Kidney (tissue), 13 donors: ENCODE measurements at regions not wholly inside any gene's neighbourhood (a gene's known extent, or its start where the extent isn't known, plus 50 kb on each side); places are given as distances from the start of the nearest gene placed in this dataset.

Source experiments
- DNase-seq, 5 donors: peaks; one replicate each; pipeline ENCODE4 v3.0.0-alpha.2; 2013 to 2020
- FAIRE-seq: peaks from 2 replicates; lab custom pipeline; 2012; peaks lifted over from hg19 to GRCh38; lab: Jason Lieb, UNC
- H3K27ac ChIP-seq, 2 donors: one replicate each; pipeline ENCODE4 v1.7.0; 2013; ENCODE audit warnings: low read depth in 2 of 2, low read length in 2 of 2, inconsistent platforms in 1 of 2
- H3K27me3 ChIP-seq: one replicate; pipeline ENCODE4 v1.7.1; 2013; ENCODE audit warnings: low read length, inconsistent platforms; ENCODE audit not compliant: control insufficient read depth, insufficient read depth
- H3K36me3 ChIP-seq, 3 donors: one replicate each; pipeline versions ENCODE4 v1.7.0 to v1.7.1; 2013; ENCODE audit warnings: low read length in 3 of 3, control low read depth in 1 of 3, inconsistent platforms in 1 of 3; ENCODE audit not compliant: insufficient read depth in 3 of 3, control insufficient read depth in 2 of 3
- H3K4me1 ChIP-seq, 3 donors: one replicate each; pipeline versions ENCODE4 v1.7.0 to v1.7.1; 2013; ENCODE audit warnings: low read length in 3 of 3, inconsistent platforms in 1 of 3, low read depth in 1 of 3; ENCODE audit not compliant: control insufficient read depth in 2 of 3, insufficient read depth in 2 of 3
- H3K4me3 ChIP-seq, 3 donors: one replicate each; pipeline versions ENCODE4 v1.7.0 to v1.8.1; 2013; ENCODE audit warnings: low read length in 3 of 3, control low read depth in 1 of 3, inconsistent platforms in 1 of 3
- H3K9ac ChIP-seq, 3 donors: one replicate each; pipeline versions ENCODE4 v1.7.0 to v1.7.1; 2013; ENCODE audit warnings: low read length in 3 of 3, control low read depth in 1 of 3, inconsistent platforms in 1 of 3
- H3K9me3 ChIP-seq, 3 donors: one replicate each; pipeline versions ENCODE4 v1.7.0 to v1.7.1; 2013; ENCODE audit warnings: low read length in 3 of 3, control low read depth in 1 of 3, inconsistent platforms in 1 of 3; ENCODE audit not compliant: control insufficient read depth in 2 of 3, insufficient read depth in 1 of 3
- CTCF ChIP-seq: IDR thresholded peaks from 3 replicates; pipeline ENCODE4 v1.5.1; 2012; ENCODE audit warnings: mild to moderate bottlenecking, moderate library complexity, borderline replicate concordance; ENCODE audit not compliant: insufficient read depth; ENCODE audit errors: extremely low read depth
- intact Hi-C: fragments of 100-400 bp; cut with DNase I; formaldehyde crosslinking; loops from one replicate; pipeline ENCODE4 v1.11.1; 2022
- donor health status: control.
- donor health status: control.
- donor health status: control.
- donor health status: control.
- donor health status: control.
- donor health status: DM: yes; HTN: yes; CAD: no.
- donor health status: Normal renal cell carcinoma (clear cell type).

DNA sequence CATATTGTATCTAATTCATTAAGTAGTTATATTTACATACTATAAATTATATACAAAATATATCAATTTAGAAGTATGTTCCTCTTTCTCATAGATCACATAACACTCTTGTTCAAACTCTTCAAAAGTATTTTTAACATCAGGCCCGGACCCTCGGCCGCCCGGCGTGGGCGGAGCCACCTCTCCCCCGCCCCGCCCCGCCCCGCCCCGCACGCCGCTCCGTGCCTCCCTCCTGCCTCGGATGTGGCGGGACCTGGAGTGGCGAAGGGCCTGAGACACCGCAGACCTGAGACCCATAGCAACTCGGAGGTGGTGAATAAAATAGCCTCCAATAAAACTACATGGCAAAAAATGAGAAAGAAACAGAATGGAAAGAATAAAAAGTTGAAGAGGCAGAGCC lies 105.9 kb upstream of the BDNF start:
- H3K27me3 ChIP-seq, result no peaks in the 10 kb centered on the region
- intact Hi-C loops, result no loop called here
- FAIRE-seq, result no peak

GRCh38 chr11:27795955-27796861 lies 96.0 kb upstream of the BDNF start:
- DNase-seq (peak in 2 of 5 donors; percentile 7 to 22), FAIRE-seq (no peak)
- Histone ChIP-seq H3K36me3 (no peaks in the 10 kb centered on the region), H3K4me3 (no peak overlapping the region), H3K9ac (no peak overlapping the region), H3K27me3 (no peaks in the 10 kb centered on the region), H3K9me3 (no peaks in the 10 kb centered on the region), H3K4me1 (no peaks in the 10 kb centered on the region), H3K27ac (no peak overlapping the region)
- intact Hi-C loops, result no loop called here
- no peak for TF ChIP-seq CTCF

More for the DNA sequence above, 105.9 kb upstream of the BDNF start:
- H3K27ac ChIP-seq, result no peak overlapping the region
- H3K9ac ChIP-seq, result no peak overlapping the region
- no peaks in the 10 kb centered on the region for H3K36me3 ChIP-seq
- DNase-seq, result no peak
- no peaks in the 10 kb centered on the region for H3K4me1 ChIP-seq
- H3K4me3 ChIP-seq, result no peak overlapping the region
- no peaks in the 10 kb centered on the region for H3K9me3 ChIP-seq
- TF ChIP-seq CTCF, result no peak

GRCh38 chr11:27786864-27787263 lies 86.6 kb upstream of the BDNF start:
- Histone ChIP-seq H3K36me3 (no peaks in the 10 kb centered on the region), H3K4me1 (no peaks in the 10 kb centered on the region), H3K9ac (no peak overlapping the region), H3K27me3 (no peaks in the 10 kb centered on the region), H3K27ac (no peak overlapping the region), H3K9me3 (no peaks in the 10 kb centered on the region), H3K4me3 (no peak overlapping the region)
- TF ChIP-seq CTCF, result no peak
- FAIRE-seq (no peak), DNase-seq (no peak)
- intact Hi-C loops, result no loop called here
